ENCODE measurements at regions not wholly inside any gene's neighbourhood (a gene's known extent, or its start where the extent isn't known, plus 50 kb on each side); places are given as distances from the start of the nearest gene placed in this dataset.

GRCh38 chr6:169365567-169366257 lies 112.1 kb upstream of the THBS2 start:
- no peak for TF ChIP-seq CTCF (IDR thresholded peaks at IDR 0.05)
- no peak for TF ChIP-seq POLR2A (IDR thresholded peaks at IDR 0.05)
- TF ChIP-seq EP300 (IDR thresholded peaks at IDR 0.05) = no peak
